ENCODE measurements at regions not wholly inside any gene's neighbourhood (a gene's known extent, or its start where the extent isn't known, plus 50 kb on each side); places are given as distances from the start of the nearest gene placed in this dataset.

DNA sequence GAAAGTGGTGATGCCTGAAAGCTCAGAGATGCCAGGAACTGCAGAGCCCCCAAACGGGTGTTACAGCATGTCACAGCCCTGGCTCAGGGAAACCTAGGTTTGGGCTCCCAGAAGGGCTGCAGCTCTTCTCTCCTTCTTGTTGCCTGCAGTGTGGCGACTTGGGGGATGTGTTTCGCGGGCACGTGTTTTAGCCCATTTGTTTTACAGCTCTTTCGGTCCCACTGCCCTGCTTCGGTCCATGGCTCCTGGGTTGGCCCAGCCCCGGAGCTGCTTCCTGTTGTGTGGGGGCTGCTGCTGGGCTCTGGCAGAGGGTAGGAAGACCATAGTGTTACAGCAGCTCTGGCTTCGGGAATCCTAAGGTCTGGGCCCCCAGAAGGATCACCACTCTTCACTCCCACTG, 222.9 kb upstream of the RIOK2 start:
- DNase-seq (ENCODE audit: low spot score): no peak

DNA sequence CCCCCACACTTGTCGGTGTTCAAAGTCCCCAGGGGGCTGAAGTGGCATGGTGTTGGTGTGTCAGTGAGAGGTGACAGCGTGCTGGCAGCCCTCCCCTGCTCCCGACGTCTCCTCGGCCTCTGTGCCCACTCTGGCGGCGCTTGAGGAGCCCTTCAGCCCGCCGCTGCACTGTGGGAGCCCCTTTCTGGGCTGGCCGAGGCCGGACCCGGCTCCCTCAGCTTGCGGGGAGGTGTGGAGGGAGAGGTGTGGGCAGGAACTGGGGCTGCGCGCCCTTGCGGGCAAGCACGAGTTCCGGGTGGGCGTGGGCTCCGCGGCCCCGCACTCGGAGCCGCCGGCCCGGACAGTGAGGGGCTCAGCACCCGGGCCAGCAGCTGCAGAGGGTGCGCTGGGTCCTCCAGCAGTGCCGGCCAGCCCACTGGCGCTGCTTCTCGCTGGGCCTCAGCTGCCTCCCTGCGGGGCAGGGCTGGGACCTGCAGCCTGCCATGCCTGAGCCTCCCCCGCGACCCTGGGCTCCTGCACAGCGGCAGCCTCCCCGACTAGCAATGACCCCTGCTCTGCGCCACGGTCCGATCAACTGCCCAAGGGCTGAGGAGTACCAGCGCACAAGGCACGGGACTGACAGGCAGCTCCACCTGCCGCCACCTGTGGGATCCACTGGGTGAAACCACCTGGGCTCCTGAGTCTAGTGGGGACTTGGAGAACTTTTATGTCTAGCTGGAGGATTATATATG, 224.1 kb upstream of the RIOK2 start:
- peak; percentile 62 for DNase-seq (ENCODE audit: low spot score)

DNA sequence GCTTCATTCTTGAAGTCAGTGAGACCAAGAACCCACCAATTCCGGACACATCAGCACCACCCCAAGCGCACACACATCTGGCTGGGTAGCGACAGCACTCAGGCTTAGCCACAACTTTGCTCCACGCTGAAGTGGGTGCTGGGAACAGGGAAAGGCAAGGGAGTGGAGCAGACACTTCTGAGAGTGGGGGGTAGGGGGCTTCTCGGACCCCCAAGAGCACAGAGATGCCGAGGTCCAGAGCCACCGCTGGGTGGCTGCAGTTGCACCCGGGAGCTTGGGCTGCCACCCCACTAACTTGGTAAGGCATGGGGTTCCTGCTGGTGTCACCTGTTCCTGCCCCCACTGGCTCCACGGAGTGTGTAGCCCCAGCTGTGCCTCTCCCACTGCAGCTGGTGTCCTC, 225.3 kb upstream of the RIOK2 start:
- DNase-seq (ENCODE audit: low spot score): no peak

DNA sequence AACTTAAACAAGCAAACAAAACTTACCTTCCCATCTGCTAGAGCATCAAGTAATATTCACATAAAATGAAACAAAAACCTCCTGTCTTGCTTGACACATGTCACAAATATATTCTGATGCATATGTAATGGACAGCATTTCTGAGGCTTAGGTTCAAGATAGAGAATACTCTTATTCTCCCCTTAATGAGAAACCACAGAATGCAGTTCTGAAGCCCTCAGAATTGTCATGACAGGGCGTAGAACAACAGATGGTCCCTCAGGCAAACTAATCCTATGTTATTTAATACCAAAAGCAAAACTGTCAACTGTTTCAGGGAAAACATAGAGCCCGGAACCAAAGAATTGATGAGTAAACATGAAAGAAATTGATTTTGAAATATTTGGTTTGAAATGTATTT, 229.9 kb upstream of the RIOK2 start:
- no peak for DNase-seq (ENCODE audit: low spot score)

DNA sequence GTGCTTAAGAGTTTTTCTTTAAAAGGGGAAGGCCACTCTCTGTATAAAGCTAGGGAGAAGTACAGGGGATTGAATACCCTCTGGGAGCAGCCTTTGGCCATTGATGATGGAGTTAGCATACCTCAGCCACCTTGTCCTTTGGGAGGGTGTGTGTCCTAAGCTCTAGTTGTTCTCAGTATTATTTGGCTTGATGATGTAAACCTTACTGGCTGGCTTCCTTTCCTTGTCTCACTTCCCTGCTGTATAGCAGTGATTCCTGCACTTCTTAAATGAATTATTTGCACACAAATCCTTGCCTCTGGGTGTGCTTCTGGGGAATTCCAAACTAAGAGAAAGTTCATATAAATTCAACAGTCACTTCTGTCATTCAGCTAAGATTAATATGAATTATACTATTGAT, 234.9 kb upstream of the RIOK2 start:
- DNase-seq (ENCODE audit: low spot score): no peak

DNA sequence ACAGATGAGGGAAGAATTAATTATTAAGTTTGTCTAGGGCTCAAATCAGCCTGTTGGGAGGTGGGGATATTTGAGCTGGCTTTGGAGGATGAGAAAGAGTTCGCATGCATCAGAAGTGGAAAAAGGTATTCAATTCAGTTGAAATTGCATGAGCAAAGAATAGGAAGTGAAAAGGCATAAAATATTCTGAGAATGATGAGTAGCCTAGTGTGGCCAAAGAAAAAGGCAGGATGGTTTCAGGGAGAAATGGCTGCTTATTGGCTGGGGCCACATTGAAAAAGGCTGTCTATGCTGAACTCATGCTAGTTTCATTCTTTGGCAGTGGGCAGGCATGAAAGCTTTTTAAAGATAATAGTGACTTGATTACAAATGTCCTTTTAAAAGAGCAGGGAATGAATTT, 235.4 kb upstream of the RIOK2 start:
- no peak for DNase-seq (ENCODE audit: low spot score)

DNA sequence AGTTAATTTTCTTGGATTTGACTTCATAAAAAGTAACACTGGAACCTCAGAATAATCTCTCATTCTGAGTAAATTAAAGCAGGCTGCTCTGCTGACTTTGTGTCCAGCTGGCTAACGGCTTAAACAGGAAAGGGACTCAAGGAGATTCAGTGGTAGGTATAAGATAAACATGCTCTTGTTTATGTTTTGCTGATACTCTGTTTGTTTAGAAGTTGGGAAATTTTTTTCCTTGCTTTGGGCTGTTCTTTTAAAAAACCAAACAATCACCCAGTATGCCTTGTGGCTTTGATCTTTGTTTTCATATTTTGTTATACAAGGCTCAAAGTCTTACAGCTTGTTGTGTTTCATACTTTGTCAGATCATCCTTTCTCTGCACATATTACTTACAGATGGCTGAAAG, 237.6 kb upstream of the RIOK2 start:
- no peak for DNase-seq (ENCODE audit: low spot score)

DNA sequence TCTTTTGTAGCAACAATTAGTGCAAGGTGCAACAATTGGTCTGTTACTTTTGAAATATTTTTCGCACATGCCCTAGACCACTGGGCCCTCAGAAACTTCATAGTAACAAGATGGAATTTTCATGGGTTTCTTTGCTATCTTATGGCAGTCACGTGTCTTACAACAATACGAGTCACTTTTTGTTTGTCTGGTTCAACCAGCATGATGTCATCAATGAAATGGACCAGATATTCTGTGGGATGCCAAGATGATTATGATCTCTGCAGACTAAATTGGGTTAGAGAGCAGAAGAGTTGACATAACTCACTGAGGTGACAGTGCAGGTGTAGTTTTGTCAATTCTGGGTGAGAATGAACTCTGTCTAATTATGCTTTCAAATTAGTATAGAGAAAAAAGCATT, 239.6 kb upstream of the RIOK2 start:
- DNase-seq (ENCODE audit: low spot score): no peak

DNA sequence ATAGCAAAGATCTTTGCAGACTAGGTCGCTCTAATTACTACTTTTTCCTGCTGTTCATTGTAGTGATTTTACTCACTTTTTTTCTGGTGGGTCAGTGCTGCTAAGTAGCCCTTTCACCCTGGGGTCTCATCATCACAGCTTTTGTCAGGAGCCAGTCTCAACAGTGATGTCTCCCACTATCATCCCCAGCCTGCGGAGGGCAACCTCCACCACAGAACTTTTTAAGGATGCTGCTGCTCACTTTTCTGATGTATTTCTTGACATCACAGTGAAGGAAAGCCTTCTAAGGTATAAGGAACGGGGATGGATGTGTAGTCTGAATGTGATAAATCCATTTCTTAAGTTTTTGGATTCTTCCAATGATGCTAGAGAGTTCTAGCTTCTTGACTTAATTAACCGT, 242.5 kb upstream of the RIOK2 start:
- DNase-seq (ENCODE audit: low spot score): no peak

DNA sequence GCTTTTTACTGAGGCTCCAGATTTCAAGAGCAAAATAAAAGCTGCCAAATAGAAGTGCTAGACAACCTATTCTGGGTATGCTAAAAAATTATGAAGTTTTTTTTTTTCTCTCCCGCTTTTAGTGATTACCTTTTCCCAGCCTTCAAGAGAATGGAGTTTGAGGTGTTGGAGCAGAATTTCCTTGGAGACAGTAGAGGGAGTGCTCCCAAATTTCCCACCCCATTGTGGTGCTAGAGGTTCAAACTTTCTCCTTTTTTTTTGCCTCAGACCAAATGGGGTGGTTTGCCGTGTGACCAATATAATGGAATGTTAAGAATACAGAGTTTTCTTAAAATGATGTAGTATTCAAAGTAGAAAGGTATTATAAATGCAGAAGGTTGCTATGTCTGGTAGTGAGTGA, 244.2 kb upstream of the RIOK2 start:
- no peak for DNase-seq (ENCODE audit: low spot score)

DNA sequence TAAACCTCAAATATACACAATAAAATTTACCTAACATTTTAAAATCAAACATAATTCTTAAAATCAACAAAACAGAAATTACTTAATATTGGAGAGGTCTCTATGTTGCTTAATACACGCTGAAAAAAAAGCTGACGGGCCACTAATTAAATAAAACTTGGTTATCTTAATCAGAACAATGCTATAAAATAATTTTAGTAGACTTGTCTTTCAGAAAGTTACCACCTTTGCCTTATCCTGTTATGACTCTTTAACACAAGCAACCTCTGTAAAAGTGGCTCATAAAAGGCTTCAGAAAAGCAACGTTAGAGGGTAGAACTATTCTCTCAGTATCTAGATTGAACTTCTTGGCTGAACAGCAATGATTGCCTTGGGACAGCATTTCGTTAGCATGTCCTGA, 251.0 kb upstream of the RIOK2 start:
- DNase-seq (ENCODE audit: low spot score): no peak

DNA sequence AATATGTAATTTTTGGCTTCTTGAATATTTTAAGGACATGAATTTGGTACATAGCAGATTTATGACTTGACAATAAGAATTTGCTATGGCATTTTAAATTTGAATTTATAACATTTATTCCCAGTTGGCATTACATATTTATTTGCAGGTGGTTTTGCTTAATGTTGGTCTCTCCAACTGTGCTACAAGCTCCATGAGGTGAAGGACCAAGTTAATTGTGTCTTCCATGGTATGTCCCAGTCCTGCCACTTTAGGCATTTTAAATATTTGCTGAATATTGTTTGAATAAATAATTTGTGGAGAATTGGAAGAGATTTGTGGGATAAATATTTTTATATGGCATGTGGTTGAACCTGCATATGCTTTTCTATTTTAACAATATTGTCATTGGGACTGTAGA, 253.4 kb upstream of the RIOK2 start:
- DNase-seq (ENCODE audit: low spot score): no peak

DNA sequence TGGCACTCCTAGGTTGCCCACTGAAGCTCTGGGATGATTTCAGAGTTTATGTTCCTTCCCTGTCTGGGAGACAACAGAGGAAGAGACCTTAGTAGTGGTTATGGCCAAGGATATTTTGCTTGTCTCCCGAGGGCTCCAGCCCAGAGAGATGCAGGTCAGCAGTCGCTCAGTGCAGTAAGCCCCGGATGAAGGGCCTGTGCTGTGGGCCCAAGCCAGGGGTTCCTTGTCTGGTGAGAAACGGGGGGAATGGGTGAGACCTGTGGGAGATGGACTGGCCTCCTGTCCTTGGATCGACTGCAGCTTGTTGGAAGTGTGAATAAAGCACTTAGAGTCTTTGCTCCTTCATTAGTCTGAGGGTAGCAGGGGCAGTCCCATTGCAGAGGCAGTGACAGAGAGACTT, 260.7 kb upstream of the RIOK2 start:
- DNase-seq (ENCODE audit: low spot score): no peak

DNA sequence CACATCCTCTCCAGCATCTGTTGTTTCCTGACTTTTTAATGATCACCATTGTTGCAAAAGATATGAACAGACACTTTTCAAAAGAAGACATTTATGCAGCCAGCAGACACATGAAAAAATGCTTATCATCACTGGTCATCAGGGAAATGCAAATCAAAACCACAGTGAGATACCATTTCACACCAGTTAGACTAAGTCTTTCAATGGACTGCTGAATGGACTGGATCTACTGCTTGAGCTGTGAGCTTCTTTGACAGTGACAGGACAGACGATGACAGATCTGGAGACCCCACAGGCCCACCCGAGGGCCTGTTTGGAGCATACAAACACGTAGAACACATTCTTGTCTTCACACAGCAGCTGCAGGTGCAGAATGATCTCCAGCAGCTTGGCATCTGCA, 266.1 kb upstream of the RIOK2 start:
- no peak for DNase-seq (ENCODE audit: low spot score)

DNA sequence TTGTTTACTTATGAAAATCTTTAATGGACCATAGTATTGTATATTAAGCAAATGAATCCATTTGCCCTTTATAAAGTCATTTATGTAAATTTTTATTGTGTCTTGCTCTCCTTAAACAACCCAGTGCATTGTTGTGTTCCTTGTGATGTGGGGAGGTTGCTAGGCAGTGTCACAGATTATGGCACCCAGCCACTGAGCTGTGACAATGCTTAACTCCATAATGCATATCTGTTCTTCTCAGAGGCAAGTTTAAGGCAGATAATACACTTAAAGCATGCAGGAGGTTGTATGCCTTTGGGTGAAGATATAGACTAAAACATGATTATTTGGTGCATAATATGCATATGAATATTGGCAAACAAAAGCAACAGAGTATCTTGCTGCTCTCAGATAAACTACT, 269.6 kb upstream of the RIOK2 start:
- DNase-seq (ENCODE audit: low spot score): no peak

DNA sequence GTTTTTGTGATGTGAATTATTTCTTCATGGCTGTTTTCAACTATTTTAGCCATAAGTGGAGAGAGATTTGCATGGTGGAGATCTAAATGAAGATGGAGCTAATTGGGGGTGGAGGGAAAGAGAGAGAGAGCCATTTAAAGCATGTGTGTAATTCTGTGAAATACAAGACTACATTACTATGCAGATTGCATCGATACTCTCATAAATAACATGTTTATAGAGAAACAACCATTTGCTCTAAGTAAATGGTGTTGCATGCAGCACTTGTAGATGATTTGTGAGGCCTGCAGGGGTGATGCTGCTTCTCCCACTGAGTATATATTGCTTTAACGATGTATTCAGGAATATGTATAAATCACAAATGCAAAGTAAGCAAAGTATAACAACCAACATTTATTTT, 270.2 kb upstream of the RIOK2 start:
- no peak for DNase-seq (ENCODE audit: low spot score)

DNA sequence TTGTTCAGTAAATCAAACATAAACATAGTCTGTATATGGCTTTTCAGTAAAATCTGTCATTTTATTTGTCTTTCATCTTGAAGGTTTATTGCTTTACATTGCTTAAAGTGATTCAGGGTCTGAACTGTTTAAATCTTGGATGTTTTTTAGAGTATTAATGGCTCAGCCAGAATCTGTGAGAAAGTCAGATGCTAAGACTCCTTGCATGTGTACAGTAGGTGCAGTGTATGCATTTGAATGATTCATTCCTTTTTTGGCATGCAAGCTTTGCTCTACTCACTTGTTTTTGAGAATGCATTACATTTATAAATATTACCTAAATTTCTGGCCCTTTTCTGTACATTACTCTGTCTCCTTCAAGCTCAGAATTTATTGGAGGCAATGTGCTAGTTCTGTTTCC, 271.0 kb upstream of the RIOK2 start:
- no peak for DNase-seq (ENCODE audit: low spot score)

DNA sequence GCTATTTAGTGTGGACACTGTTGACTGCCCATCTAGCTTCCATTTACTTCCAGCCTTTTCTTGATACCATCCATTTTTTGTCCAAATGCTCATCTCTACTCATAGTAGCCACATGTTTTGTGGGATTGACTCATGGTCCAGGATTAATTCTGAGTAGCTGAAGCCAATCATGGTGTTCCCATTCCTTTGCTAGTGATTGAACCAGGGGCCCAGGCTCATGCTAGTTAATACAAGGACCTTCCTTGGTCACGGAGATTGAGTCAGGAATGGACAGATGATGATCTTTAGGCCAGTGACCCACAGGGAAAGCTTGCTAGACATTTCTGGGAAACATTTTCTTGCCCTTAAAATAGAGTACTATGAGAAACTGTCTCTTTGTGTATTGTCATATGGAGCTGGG, 272.9 kb upstream of the RIOK2 start:
- DNase-seq (ENCODE audit: low spot score): no peak

DNA sequence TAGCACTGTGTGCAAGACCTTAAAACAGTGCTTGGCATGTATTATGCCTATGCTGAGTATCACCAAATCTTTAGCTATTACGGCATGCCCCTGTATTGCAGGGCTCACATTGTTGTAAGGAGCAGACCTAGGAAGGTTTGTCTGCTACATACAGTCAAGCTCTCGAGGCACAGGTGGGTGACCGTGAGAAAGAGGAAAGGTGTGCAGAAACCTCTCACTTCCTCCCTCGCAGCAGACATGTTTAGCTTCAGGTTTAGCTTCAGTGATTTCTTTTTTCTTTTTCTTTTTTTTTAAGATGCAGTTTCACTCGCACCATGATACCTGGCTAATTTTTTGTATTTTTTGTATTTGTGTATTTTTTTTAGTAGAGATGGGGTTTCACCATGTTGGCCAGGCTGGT, 275.8 kb upstream of the RIOK2 start:
- DNase-seq (ENCODE audit: low spot score): no peak

DNA sequence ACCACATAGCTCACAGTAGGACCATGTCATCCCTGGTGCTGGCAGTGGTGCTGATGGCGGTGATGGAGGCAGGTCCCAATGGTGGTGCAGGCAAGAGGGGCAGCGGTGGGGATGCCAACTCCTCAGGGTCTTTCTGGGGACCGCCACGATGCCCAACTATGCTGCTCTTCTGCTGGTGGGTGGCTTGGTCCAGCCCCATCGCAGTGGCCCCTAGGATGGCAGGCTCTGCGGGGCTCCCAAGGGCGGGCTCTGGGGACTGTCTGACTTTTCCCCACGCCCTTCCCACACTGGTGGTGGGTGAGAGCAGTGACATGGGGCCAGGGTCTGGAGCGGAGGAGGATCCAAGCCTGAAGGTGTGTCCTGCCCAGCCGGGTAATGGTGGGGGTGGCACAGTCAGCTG, 288.9 kb upstream of the RIOK2 start:
- DNase-seq (ENCODE audit: low spot score): no peak

DNA sequence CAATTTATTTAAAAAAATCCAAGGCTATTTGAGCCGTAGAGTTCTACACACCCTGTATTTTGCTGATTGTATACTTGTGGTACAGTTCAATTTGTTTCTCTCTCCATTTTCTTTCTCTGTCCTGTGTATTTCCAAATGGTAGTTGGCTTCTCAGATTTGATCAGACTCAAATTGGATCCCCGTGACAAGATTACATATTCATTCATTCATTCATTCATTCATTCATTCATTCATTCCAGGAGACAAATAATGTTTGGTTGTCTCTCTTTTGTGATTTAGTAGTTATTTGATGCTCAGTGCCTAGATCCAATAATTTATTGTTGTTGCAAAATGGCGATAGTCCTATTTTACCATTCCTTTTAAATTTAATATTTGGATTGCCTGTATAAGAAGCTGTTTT, 292.8 kb upstream of the RIOK2 start:
- no peak for DNase-seq (ENCODE audit: low spot score)

DNA sequence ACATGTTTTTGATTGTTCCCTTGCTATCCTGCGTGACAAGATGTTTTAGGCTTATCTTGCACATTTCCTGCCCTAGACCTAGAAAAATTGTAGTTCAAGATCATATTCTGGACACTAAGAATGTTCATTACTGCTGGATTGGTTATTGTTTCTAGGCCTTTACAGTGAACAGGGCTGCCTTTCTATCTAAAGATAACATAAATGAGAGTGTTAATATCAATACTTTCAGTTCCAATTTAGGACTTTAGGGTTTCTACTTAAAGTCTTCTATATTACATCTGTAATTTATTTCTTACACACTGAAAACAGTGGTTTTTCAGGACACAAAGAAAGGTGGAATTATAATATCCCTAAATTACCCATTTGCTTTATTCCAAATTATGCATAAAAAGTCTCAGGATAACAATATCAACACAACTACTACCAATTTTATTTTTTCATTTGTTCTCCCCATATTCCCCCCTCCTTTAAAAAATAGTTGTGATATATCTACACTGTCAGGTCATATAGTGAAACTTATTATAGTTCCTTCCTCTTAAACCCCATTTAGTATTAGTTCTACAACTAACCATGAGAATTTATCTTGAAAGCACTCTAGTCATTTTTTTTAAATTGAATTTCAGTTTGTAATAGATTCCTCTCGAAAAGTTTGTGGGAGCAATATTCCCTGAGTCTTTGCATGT, 293.9 kb upstream of the RIOK2 start:
- DNase-seq (ENCODE audit: low spot score): no peak

DNA sequence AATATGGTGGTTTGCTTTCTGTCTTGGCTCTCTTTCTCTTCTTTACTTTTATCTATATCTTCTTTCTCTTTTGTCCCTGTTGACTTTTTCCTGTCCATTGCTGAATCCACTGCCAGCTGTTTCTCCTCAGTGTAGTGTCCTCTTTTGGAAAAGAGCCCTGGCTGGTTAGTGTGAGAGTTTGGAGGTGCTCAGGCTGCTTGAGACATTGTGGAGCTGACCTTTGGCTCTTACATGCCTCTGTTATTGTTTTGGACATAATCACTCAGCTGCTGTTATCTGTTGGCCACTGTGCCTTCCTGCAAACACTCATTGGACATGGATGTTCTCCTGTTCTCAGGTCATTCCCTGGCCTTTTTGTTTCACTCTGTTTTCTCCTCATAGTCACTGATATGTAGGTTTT, 295.4 kb upstream of the RIOK2 start:
- no peak for DNase-seq (ENCODE audit: low spot score)

DNA sequence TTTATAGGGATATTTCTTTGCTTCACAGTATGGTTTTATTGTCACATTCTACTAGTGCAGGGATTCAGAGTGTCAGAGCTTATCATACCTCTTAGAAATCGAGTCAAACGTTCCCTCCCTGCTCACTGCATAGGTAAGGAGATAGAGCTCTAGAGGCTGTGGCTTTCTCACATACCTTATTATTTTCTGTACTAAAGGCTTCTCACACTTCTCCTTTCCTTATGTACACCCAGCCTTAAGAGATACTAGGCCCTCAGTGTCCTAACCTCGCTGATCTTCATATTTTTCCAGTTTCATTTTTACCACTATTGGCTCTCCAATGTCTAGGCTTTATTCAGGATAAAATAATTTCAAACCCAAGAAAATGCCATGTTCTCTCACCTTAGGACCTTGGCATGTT, 297.3 kb upstream of the RIOK2 start:
- DNase-seq (ENCODE audit: low spot score): no peak

Measured in left forelimb (tissue), 1 donor.